ENCODE measurements at regions not wholly inside any gene's neighbourhood (a gene's known extent, or its start where the extent isn't known, plus 50 kb on each side); places are given as distances from the start of the nearest gene placed in this dataset.

DNA sequence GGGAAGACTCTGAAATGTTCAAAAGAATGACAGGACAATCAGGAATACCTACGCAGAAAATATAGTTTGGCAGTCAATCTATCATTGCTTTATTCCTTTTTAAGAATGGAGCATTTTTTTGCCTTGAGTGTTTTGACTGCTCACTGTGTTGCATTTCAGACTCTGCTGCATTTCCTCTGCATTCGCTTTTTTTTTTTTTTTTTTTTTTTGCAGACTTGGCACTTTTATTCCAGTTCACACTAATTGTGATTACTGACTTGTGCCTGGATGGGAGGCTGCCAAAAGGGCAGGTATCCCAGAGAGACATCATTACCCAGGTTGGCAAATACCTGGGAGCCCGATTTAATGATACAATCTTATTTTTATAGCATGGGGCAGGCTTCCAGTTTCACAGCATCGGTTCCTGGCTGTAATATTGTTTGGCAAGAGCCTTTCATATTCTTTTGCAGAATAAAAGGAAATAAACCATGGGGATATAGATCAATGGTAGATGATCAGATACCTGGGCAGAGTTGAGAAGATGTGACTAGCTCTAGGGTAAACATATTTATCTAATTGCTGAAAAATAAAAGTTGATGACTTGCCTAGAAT, 1132.6 kb downstream of the MAT2B start:
- Histone ChIP-seq H3K36me3 (ENCODE audit: control insufficient read depth, insufficient read depth, low read length) (no peaks in the 10 kb centered on the region), H3K9me3 (ENCODE audit: control insufficient read depth, low read length) (no peaks in the 10 kb centered on the region), H3K4me3 (ENCODE audit: insufficient read depth, low read depth, low read length, poor library complexity, severe bottlenecking) (no peak overlapping the region)

DNA sequence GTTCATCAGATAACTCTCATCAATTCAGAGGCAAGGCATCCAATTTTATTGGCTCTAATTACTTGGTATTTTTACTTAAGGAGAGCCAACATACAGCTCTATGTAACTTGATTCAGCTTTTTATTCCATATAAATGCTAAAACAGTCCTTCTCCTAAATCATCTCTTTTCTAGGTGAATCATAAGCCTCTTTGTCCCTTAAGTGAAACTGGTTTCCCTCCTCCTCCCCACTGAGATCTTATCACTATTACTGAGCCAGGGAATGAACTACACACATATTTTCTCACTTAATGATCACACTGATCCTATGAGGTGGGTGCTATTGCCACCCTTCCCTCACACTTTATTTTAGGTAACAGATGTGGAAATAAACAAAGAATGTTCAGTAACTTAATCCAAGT, 1143.8 kb downstream of the MAT2B start:
- H3K27ac ChIP-seq (ENCODE audit: insufficient read depth, low read length, poor library complexity, severe bottlenecking): no peak overlapping the region
- no peaks in the 10 kb centered on the region for H3K27me3 ChIP-seq (replicated peaks; ENCODE audit: control insufficient read depth, insufficient read depth, low read length, poor library complexity, severe bottlenecking)
- H3K4me3 ChIP-seq (ENCODE audit: insufficient read depth, low read depth, low read length, poor library complexity, severe bottlenecking): no peak overlapping the region
- no peaks in the 10 kb centered on the region for H3K9me3 ChIP-seq (ENCODE audit: control insufficient read depth, low read length)
- DNase-seq: no peak
- H3K36me3 ChIP-seq (ENCODE audit: control insufficient read depth, insufficient read depth, low read length): no peaks in the 10 kb centered on the region
- no peaks in the 10 kb centered on the region for H3K4me1 ChIP-seq (ENCODE audit: control insufficient read depth, insufficient read depth, low read length, poor library complexity, severe bottlenecking)

More for the DNA sequence above, 1132.6 kb downstream of the MAT2B start:
- H3K27me3 ChIP-seq (replicated peaks; ENCODE audit: control insufficient read depth, insufficient read depth, low read length, poor library complexity, severe bottlenecking): no peaks in the 10 kb centered on the region
- no peaks in the 10 kb centered on the region for H3K4me1 ChIP-seq (ENCODE audit: control insufficient read depth, insufficient read depth, low read length, poor library complexity, severe bottlenecking)
- no peak overlapping the region for H3K27ac ChIP-seq (ENCODE audit: insufficient read depth, low read length, poor library complexity, severe bottlenecking)
- DNase-seq: no peak

DNA sequence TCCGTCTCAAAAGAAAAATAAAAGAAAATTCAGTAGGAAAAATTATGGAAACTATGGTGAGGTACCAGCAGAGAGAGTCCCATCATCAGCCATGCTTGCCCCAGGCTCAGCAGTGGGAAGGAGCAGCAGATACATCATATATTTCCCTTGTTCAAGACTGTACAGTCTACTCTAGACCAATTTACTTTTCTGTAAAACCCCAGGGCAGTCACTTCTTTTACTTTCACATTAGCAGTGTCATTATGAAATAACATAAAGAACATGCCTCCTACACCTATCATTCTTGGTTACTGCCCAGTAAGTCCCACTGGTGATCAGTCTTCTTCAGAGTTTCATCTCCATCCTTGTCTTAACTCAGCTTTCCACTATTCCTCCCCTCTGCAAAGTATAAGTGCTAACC, 1145.0 kb downstream of the MAT2B start:
- H3K27me3 ChIP-seq (replicated peaks; ENCODE audit: control insufficient read depth, insufficient read depth, low read length, poor library complexity, severe bottlenecking): no peaks in the 10 kb centered on the region

GRCh38 chr5:164651546-164652275, 1146.3 kb downstream of the MAT2B start:
- H3K36me3 ChIP-seq (ENCODE audit: control insufficient read depth, insufficient read depth, low read length): no peaks in the 10 kb centered on the region
- no peak for DNase-seq

More for the DNA sequence above, 1145.0 kb downstream of the MAT2B start:
- no peaks in the 10 kb centered on the region for H3K4me1 ChIP-seq (ENCODE audit: control insufficient read depth, insufficient read depth, low read length, poor library complexity, severe bottlenecking)
- no peaks in the 10 kb centered on the region for H3K9me3 ChIP-seq (ENCODE audit: control insufficient read depth, low read length)
- H3K36me3 ChIP-seq (ENCODE audit: control insufficient read depth, insufficient read depth, low read length): no peaks in the 10 kb centered on the region
- no peak overlapping the region for H3K27ac ChIP-seq (ENCODE audit: insufficient read depth, low read length, poor library complexity, severe bottlenecking)
- DNase-seq: no peak
- H3K4me3 ChIP-seq (ENCODE audit: insufficient read depth, low read depth, low read length, poor library complexity, severe bottlenecking): no peak overlapping the region

GRCh38 chr5:164652276-164652660, 1146.8 kb downstream of the MAT2B start:
- no peaks in the 10 kb centered on the region for H3K9me3 ChIP-seq (ENCODE audit: control insufficient read depth, low read length)
- H3K4me1 ChIP-seq (ENCODE audit: control insufficient read depth, insufficient read depth, low read length, poor library complexity, severe bottlenecking): no peaks in the 10 kb centered on the region
- no peak for DNase-seq
- no peaks in the 10 kb centered on the region for H3K36me3 ChIP-seq (ENCODE audit: control insufficient read depth, insufficient read depth, low read length)
- no peak overlapping the region for H3K27ac ChIP-seq (ENCODE audit: insufficient read depth, low read length, poor library complexity, severe bottlenecking)
- no peaks in the 10 kb centered on the region for H3K27me3 ChIP-seq (replicated peaks; ENCODE audit: control insufficient read depth, insufficient read depth, low read length, poor library complexity, severe bottlenecking)
- no peak overlapping the region for H3K4me3 ChIP-seq (ENCODE audit: insufficient read depth, low read depth, low read length, poor library complexity, severe bottlenecking)

More at GRCh38 chr5:164651546-164652275, 1146.3 kb downstream of the MAT2B start:
- Histone ChIP-seq H3K27ac (ENCODE audit: insufficient read depth, low read length, poor library complexity, severe bottlenecking) (no peak overlapping the region), H3K9me3 (ENCODE audit: control insufficient read depth, low read length) (no peaks in the 10 kb centered on the region), H3K27me3 (replicated peaks; ENCODE audit: control insufficient read depth, insufficient read depth, low read length, poor library complexity, severe bottlenecking) (no peaks in the 10 kb centered on the region), H3K4me3 (ENCODE audit: insufficient read depth, low read depth, low read length, poor library complexity, severe bottlenecking) (no peak overlapping the region), H3K4me1 (ENCODE audit: control insufficient read depth, insufficient read depth, low read length, poor library complexity, severe bottlenecking) (no peaks in the 10 kb centered on the region)

- H3K27me3 ChIP-seq (replicated peaks; ENCODE audit: control insufficient read depth, insufficient read depth, low read length, poor library complexity, severe bottlenecking): no peaks in the 10 kb centered on the region
- no peaks in the 10 kb centered on the region for H3K36me3 ChIP-seq (ENCODE audit: control insufficient read depth, insufficient read depth, low read length)
- H3K4me1 ChIP-seq (ENCODE audit: control insufficient read depth, insufficient read depth, low read length, poor library complexity, severe bottlenecking): no peaks in the 10 kb centered on the region
- no peak overlapping the region for H3K27ac ChIP-seq (ENCODE audit: insufficient read depth, low read length, poor library complexity, severe bottlenecking)
- DNase-seq: no peak
- no peaks in the 10 kb centered on the region for H3K9me3 ChIP-seq (ENCODE audit: control insufficient read depth, low read length)
- H3K4me3 ChIP-seq (ENCODE audit: insufficient read depth, low read depth, low read length, poor library complexity, severe bottlenecking): no peak overlapping the region
Measured at GRCh38 chr5:164663198-164663989, 1158.0 kb downstream of the MAT2B start.

GRCh38 chr5:164671640-164672039, 1166.2 kb downstream of the MAT2B start:
- H3K4me1 ChIP-seq (ENCODE audit: control insufficient read depth, insufficient read depth, low read length, poor library complexity, severe bottlenecking): no peaks in the 10 kb centered on the region
- no peaks in the 10 kb centered on the region for H3K9me3 ChIP-seq (ENCODE audit: control insufficient read depth, low read length)
- H3K36me3 ChIP-seq (ENCODE audit: control insufficient read depth, insufficient read depth, low read length): no peaks in the 10 kb centered on the region
- no peaks in the 10 kb centered on the region for H3K27me3 ChIP-seq (replicated peaks; ENCODE audit: control insufficient read depth, insufficient read depth, low read length, poor library complexity, severe bottlenecking)
- no peak overlapping the region for H3K27ac ChIP-seq (ENCODE audit: insufficient read depth, low read length, poor library complexity, severe bottlenecking)
- no peak overlapping the region for H3K4me3 ChIP-seq (ENCODE audit: insufficient read depth, low read depth, low read length, poor library complexity, severe bottlenecking)
- no peak for DNase-seq

DNA sequence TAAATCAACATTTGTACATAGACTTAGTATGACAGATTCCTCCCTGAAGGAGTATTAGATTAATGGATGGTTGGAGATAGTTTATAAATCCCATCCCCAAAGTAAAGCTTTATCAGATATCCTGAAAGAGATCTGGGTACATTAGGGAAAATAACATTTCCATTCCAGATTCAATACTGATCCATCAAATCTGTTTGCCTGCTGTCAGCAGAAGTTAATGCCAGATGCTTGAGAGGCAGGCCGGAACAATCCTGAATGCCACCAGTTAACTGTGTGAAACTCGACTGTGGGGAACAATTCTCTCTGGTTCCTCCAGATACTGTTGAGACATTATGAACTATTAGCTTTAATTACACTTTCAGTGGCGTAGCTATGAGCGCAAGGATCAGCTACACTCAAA, 1166.8 kb downstream of the MAT2B start:
- Histone ChIP-seq H3K27me3 (replicated peaks; ENCODE audit: control insufficient read depth, insufficient read depth, low read length, poor library complexity, severe bottlenecking) (no peaks in the 10 kb centered on the region), H3K4me1 (ENCODE audit: control insufficient read depth, insufficient read depth, low read length, poor library complexity, severe bottlenecking) (no peaks in the 10 kb centered on the region), H3K36me3 (ENCODE audit: control insufficient read depth, insufficient read depth, low read length) (no peaks in the 10 kb centered on the region), H3K4me3 (ENCODE audit: insufficient read depth, low read depth, low read length, poor library complexity, severe bottlenecking) (no peak overlapping the region), H3K27ac (ENCODE audit: insufficient read depth, low read length, poor library complexity, severe bottlenecking) (no peak overlapping the region), H3K9me3 (ENCODE audit: control insufficient read depth, low read length) (no peaks in the 10 kb centered on the region)
- DNase-seq: no peak

DNA sequence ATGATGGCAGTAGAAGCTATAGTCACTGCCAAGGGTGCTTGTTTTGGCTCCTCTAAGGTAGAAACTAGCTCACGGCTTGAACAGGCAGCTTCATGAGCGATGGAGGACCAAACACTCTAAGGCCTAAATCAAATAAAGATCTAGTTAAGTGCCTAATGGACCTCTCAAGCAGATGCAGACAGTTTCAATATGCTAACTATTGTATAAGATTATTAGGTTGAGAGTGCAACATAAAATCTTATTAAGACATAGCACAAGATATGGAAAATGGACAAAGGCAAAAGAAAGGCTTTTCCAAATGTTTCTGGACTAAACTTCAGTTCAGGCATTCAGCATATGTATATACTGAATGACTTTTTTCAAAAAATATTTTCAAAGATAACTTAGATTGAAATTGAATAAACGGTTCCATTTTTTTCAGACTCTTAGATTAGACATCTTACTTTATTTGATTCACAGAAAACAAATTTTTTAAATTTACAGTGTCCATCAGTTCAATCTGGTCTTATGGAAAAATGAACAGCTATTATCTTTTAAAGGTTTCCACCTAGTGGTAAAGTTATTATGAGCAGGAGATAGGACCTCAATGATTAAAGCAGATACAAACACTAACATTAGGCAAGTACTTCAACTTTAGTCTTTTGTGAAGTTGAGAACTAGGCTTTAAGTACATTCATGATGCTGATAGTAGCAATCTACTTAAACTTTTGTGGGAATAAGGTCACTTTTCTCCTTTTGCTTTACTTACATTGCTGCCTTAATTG, 1167.7 kb downstream of the MAT2B start:
- no peaks in the 10 kb centered on the region for H3K36me3 ChIP-seq (ENCODE audit: control insufficient read depth, insufficient read depth, low read length)
- no peaks in the 10 kb centered on the region for H3K27me3 ChIP-seq (replicated peaks; ENCODE audit: control insufficient read depth, insufficient read depth, low read length, poor library complexity, severe bottlenecking)
- H3K4me1 ChIP-seq (ENCODE audit: control insufficient read depth, insufficient read depth, low read length, poor library complexity, severe bottlenecking): no peaks in the 10 kb centered on the region
- no peak for DNase-seq
- H3K9me3 ChIP-seq (ENCODE audit: control insufficient read depth, low read length): no peaks in the 10 kb centered on the region
- no peak overlapping the region for H3K4me3 ChIP-seq (ENCODE audit: insufficient read depth, low read depth, low read length, poor library complexity, severe bottlenecking)
- no peak overlapping the region for H3K27ac ChIP-seq (ENCODE audit: insufficient read depth, low read length, poor library complexity, severe bottlenecking)

All from effector memory CD4-positive, alpha-beta T cell (primary cell).